ENCODE measurements at regions not wholly inside any gene's neighbourhood (a gene's known extent, or its start where the extent isn't known, plus 50 kb on each side); places are given as distances from the start of the nearest gene placed in this dataset.
"Not testable (repeated sequence)": the region's sequence is repeated elsewhere in the genome, so short reads cannot be mapped to it uniquely, and the experiment has no call there.

DNA sequence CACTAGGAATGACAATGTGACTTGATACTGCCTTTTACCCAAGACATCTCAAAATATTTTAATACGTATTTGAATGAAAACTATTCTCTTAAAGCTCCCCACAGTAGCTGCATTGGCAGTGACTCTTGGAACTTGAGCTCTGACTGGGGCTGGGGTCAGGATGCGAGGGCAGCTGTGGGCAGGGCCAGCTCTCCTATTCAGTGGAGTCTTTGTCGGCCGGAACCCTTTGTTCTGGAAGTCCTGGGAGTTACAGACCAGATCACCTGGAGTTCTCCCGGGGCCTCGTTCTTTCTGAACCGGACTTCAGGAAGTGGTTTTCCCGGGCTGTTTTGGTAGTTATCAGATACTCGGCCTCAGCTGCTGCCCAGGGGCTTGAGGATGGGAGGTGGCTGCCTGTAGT is 84.9 kb downstream of the NPIPB11 start:
- no peak for DNase-seq (ENCODE audit: low spot score in 2 of 2)
- TF ChIP-seq, protein P1, sequence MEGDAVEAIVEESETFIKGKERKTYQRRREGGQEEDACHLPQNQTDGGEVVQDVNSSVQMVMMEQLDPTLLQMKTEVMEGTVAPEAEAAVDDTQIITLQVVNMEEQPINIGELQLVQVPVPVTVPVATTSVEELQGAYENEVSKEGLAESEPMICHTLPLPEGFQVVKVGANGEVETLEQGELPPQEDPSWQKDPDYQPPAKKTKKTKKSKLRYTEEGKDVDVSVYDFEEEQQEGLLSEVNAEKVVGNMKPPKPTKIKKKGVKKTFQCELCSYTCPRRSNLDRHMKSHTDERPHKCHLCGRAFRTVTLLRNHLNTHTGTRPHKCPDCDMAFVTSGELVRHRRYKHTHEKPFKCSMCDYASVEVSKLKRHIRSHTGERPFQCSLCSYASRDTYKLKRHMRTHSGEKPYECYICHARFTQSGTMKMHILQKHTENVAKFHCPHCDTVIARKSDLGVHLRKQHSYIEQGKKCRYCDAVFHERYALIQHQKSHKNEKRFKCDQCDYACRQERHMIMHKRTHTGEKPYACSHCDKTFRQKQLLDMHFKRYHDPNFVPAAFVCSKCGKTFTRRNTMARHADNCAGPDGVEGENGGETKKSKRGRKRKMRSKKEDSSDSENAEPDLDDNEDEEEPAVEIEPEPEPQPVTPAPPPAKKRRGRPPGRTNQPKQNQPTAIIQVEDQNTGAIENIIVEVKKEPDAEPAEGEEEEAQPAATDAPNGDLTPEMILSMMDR (IDR thresholded peaks at IDR 0.05) = no peak
- TF ChIP-seq EP300 (IDR thresholded peaks at IDR 0.05) (no peak), POLR2A (IDR thresholded peaks at IDR 0.05) (no peak), POLR2AphosphoS5 (IDR thresholded peaks at IDR 0.05) (no peak)
- no peaks in the 10 kb centered on the region for H3K27me3 ChIP-seq
- H3K4me3 ChIP-seq = no peak overlapping the region
- no peaks in the 10 kb centered on the region for H3K36me3 ChIP-seq
- peaks cover 7% of the 10 kb centered on the region for H3K4me1 ChIP-seq
- no peaks in the 10 kb centered on the region for H3K9me3 ChIP-seq
- WGBS = 76% methylated on average over 4 of the region's 9 CpGs
- H3K27ac ChIP-seq = no peak overlapping the region

GRCh38 chr16:29321000-29321393 is 85.5 kb downstream of the NPIPB11 start:
- H3K4me1 ChIP-seq = peaks cover 7% of the 10 kb centered on the region
- no peak for DNase-seq (ENCODE audit: low spot score in 2 of 2)
- no peak overlapping the region for H3K4me3 ChIP-seq
- WGBS = 94% methylated on average over 11 of the region's 18 CpGs
- no peak overlapping the region for H3K27ac ChIP-seq
- H3K36me3 ChIP-seq = no peaks in the 10 kb centered on the region
- no peak for TF ChIP-seq POLR2A (IDR thresholded peaks at IDR 0.05)
- no peak for TF ChIP-seq POLR2AphosphoS5 (IDR thresholded peaks at IDR 0.05)
- TF ChIP-seq, protein P1 (IDR thresholded peaks at IDR 0.05) = no peak
- TF ChIP-seq EP300 (IDR thresholded peaks at IDR 0.05) = no peak
- no peaks in the 10 kb centered on the region for H3K27me3 ChIP-seq
- H3K9me3 ChIP-seq = no peaks in the 10 kb centered on the region

DNA sequence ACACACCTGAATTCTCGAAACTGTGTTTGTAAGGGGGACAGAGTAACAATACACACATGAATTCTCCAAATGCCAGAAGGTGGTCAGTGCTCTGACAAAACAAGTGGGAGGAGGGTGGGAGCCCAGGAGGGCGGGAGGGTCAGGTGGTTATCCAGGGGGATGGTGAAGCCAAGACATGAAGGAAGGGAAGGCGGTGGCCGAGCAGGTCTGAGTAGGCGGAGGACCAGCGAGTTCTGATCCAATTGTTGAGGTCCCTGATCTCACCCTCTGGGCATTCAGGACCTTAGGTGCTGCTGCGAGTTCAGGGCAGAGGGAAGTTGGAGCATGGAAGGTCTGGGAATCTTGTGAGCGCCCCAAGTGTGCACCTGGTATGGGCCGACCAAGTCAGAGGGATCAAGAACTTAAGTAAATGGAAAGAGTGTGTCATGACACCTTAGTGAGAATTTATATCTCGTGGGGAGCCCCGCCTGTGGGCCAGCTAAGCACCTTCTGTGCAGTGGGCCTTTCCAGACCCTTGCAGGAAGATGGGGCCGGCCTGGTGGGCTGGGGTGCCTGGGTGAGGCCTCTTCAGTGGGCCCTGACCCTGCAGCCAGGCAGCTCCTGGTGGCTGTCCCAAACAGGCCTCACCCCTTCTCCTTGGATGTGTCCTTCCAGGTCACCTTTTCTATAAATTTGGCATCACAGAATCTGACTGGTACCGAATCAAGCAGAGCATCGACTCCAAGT is 86.1 kb downstream of the NPIPB11 start:
- H3K9me3 ChIP-seq = no peaks in the 10 kb centered on the region
- TF ChIP-seq POLR2A (IDR thresholded peaks at IDR 0.05) (no peak), EP300 (IDR thresholded peaks at IDR 0.05) (no peak), POLR2AphosphoS5 (IDR thresholded peaks at IDR 0.05) (no peak)
- TF ChIP-seq, protein P1 (IDR thresholded peaks at IDR 0.05) = no peak
- no peak for DNase-seq (ENCODE audit: low spot score in 2 of 2)
- H3K27ac ChIP-seq = no peak overlapping the region
- H3K4me3 ChIP-seq = no peak overlapping the region
- H3K4me1 ChIP-seq = peaks cover 7% of the 10 kb centered on the region
- H3K36me3 ChIP-seq = no peaks in the 10 kb centered on the region
- WGBS = 90% methylated on average over 14 of the region's 14 CpGs
- H3K27me3 ChIP-seq = no peaks in the 10 kb centered on the region

DNA sequence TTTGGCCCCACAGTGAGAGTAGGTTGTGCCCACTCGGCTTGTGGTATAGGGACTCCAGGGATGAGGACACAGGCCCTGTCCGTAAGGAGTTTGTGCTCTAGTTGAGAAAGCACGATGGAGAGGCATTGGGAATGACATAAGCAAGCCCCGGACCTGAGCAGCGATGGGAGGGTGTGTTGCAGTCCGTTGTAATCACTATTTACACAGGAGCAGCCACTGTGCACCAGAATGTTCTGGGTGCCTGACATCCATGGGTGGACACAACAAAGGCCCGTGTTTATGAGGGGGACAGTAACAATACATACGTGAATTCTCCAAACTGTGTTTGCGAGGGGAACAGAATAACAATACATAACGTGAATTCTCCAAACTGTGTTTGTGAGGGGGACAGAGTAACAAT is 86.8 kb downstream of the NPIPB11 start:
- peaks cover 7% of the 10 kb centered on the region for H3K4me1 ChIP-seq
- H3K36me3 ChIP-seq = no peaks in the 10 kb centered on the region
- WGBS = 92% methylated on average over 10 of the region's 10 CpGs
- H3K27ac ChIP-seq = no peak overlapping the region
- H3K4me3 ChIP-seq = no peak overlapping the region
- TF ChIP-seq POLR2A (IDR thresholded peaks at IDR 0.05) (no peak), EP300 (IDR thresholded peaks at IDR 0.05) (no peak), POLR2AphosphoS5 (IDR thresholded peaks at IDR 0.05) (no peak)
- TF ChIP-seq, protein P1 (IDR thresholded peaks at IDR 0.05) = no peak
- no peaks in the 10 kb centered on the region for H3K9me3 ChIP-seq
- DNase-seq (ENCODE audit: low spot score in 2 of 2) = no peak
- no peaks in the 10 kb centered on the region for H3K27me3 ChIP-seq

- H3K36me3 ChIP-seq; H3K27me3 ChIP-seq; H3K27ac ChIP-seq; H3K4me3 ChIP-seq; DNase-seq (ENCODE audit: low spot score in 2 of 2); H3K4me1 ChIP-seq; H3K9me3 ChIP-seq: not testable (repeated sequence)
- WGBS = 33% methylated on average over 9 of the region's 10 CpGs
Measured at GRCh38 chr16:29318561-29318968, 87.9 kb downstream of the NPIPB11 start.

DNA sequence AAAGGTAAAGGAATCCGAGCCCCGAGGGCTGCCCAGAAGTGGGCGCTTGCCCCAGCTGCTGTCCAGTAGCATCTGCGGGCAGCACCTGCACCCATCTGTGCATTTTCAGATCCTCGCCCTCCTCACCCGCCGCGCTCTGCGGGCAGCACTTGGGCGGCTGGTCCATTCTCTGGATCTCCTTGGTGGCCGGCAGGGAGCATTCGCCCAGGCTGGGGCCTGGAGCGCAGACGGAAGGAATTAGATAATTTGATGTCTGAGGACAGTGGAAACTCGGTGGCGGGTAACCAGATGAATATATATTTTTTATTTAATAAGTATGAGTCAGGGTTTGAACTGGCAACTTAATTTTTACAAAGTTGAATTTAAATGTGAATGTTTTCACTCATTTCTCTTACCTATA is 88.5 kb downstream of the NPIPB11 start:
- TF ChIP-seq, protein P1 (IDR thresholded peaks at IDR 0.05) = no peak
- TF ChIP-seq POLR2A (IDR thresholded peaks at IDR 0.05) = no peak
- no peak for TF ChIP-seq POLR2AphosphoS5 (IDR thresholded peaks at IDR 0.05)
- TF ChIP-seq EP300 (IDR thresholded peaks at IDR 0.05) = no peak
- Histone ChIP-seq H3K4me3 (no peak overlapping the region), H3K9me3 (no peaks in the 10 kb centered on the region), H3K4me1 (peaks cover 7% of the 10 kb centered on the region), H3K36me3 (no peaks in the 10 kb centered on the region), H3K27ac (no peak overlapping the region), H3K27me3 (no peaks in the 10 kb centered on the region)
- WGBS = 95% methylated on average over 16 of the region's 16 CpGs
- DNase-seq (ENCODE audit: low spot score in 2 of 2) = no peak

Data from suprapubic skin (tissue), 4 donors.